ENCODE measurements at regions not wholly inside any gene's neighbourhood (a gene's known extent, or its start where the extent isn't known, plus 50 kb on each side); places are given as distances from the start of the nearest gene placed in this dataset.

DNA sequence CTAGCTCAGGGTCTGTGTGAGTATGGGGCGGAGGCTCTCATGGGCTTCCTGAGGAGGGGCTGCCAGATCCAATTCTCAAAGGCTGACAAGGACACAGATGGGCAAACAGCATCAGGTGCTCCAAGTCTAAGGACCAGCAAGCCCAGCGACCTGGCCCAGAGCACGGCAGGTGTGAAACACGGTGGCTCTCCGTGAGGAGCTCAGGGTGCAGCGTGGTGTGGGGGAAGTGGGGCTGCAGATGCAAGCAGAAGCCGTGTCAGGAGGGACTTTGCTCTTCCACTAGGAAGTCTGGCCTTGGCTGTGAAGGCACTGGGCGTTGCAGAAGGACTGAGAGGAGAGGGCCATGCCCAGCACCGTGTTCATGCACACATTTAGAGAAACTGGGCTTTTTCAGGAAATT is 420.0 kb downstream of the GADD45G start:
- TF ChIP-seq, protein P1, sequence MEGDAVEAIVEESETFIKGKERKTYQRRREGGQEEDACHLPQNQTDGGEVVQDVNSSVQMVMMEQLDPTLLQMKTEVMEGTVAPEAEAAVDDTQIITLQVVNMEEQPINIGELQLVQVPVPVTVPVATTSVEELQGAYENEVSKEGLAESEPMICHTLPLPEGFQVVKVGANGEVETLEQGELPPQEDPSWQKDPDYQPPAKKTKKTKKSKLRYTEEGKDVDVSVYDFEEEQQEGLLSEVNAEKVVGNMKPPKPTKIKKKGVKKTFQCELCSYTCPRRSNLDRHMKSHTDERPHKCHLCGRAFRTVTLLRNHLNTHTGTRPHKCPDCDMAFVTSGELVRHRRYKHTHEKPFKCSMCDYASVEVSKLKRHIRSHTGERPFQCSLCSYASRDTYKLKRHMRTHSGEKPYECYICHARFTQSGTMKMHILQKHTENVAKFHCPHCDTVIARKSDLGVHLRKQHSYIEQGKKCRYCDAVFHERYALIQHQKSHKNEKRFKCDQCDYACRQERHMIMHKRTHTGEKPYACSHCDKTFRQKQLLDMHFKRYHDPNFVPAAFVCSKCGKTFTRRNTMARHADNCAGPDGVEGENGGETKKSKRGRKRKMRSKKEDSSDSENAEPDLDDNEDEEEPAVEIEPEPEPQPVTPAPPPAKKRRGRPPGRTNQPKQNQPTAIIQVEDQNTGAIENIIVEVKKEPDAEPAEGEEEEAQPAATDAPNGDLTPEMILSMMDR (IDR thresholded peaks at IDR 0.05) = no peak
- TF ChIP-seq POLR2AphosphoS5 (IDR thresholded peaks at IDR 0.05) (no peak), POLR2A (IDR thresholded peaks at IDR 0.05) (no peak)

Measured in suprapubic skin (tissue), 4 donors.